Retina (tissue), 1 donor: ENCODE measurements at regions not wholly inside any gene's neighbourhood (a gene's known extent, or its start where the extent isn't known, plus 50 kb on each side); places are given as distances from the start of the nearest gene placed in this dataset.
"Not testable (repeated sequence)": the region's sequence is repeated elsewhere in the genome, so short reads cannot be mapped to it uniquely, and the experiment has no call there.

Experiments
- DNase-seq: peaks from one replicate; pipeline ENCODE4 v3.0.0-alpha.2; 2016

- DNase-seq = no peak
Observed at GRCh38 chr4:158410272-158410671, 111.4 kb upstream of the RXFP1 start.

DNA sequence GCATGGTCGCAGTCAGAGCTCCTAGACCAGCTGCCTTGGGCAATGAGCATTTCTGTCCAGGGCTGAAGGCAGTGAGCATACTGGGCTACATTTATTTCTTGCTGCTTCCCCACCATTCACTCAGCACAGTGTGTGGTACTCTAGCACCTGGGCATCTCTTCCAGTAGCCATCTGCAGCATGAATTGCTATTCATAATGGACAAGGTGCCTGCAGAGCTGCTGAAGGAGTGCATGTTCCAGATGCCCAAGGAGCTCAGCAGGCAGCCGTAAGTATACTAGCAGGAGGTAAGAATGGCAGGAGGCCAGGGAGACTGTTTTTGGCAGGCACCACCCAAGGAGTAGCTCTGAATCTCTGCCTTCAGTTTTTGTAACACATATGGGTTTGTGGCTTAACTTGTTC lies 110.4 kb upstream of the RXFP1 start:
- no peak for DNase-seq

DNA sequence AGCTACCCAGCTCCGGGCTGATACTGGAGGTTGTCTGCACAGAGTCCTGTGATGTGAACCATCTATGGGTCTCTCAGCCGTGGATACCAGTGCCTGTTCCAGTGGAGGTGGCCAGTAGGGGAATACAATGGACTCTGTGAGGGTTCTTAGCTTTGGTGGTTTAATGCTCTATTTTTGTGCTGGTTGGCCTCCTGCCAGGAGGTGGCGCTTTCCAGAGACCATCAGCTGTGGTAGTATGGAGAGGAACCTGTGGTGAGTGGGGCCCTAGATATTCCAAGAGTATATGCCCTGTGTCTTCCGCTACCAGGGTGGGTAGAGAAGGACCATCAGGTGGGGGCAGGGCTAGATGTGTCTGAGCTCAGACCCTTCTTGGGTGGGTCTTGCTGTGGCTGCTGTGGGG lies 103.0 kb upstream of the RXFP1 start:
- not testable (repeated sequence) for DNase-seq

DNA sequence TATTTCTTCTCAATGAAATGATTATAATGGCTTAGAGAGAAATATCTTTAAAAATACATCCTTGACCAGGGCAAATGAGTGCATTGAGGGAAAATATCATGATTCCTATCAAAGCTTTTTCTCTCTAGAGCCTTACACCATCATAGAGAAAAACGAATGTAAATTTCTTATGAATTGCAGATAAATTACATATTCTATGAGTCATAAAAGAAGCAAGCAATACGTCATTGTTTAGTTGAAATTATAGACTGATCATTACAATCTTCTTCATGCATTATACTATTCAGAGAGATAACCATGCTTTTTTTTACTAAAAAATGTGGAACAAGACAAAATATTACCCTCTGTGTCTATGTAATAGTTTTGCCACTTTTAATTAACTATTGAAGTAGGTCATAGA lies 100.9 kb upstream of the RXFP1 start:
- DNase-seq = no peak

DNA sequence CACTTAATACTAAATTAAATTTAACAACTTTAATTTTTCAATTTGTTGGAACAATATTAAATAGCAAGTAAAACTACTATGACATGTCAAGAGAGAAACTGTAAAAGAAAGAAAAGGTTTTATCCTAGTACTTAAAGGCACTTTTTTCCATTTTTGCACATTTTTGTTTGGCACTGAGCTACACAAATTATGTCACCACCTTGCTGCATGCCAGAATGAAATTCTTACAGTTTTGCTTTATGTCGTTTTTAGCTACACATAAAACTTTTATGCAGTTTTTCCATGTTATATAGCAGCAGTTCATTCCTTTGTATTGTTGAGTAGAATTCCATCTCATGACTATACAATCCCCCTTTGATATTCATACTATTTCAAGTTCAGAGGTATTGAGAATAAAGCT lies 99.1 kb upstream of the RXFP1 start:
- no peak for DNase-seq

GRCh38 chr4:158428242-158428641 lies 93.4 kb upstream of the RXFP1 start:
- DNase-seq = no peak

DNA sequence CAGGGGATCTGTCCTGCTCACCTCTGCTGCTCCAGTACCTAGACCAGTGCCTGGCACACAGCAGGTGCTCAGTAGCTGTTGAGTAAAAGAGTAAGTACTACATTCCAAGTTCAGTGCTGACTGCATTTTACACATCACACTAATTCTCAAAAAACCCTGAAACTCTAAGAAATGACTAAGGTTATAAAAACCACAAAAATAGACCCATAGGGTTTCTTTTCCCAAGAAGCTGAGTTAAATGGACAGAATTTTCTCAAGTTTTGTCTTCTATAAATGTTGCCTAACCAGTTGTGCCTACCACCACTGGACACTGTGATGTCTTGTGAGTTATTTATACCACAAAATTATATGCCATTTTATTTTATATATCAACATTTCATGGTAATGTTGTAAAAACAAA lies 78.9 kb upstream of the RXFP1 start:
- DNase-seq = no peak

DNA sequence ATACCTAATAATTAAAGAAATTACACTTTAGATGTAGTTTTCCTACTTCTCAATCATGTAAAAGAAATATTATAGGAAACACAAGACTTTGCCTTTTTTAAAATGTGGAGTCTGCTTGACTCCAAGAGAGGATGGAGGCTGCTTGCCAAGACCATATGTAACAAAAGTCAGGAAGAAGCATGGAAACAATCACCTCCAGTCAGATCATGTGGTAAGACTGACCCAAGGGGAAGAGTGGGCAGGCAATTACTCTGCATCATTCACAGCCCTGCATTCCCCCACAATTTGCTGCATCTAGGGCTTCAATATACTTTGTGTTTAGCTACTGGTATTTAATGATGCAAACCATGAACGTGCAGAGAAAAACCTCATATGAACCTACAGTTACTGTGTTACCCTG lies 78.0 kb upstream of the RXFP1 start:
- no peak for DNase-seq

- no peak for DNase-seq
Observed at GRCh38 chr4:158444621-158445020, 77.1 kb upstream of the RXFP1 start.

DNA sequence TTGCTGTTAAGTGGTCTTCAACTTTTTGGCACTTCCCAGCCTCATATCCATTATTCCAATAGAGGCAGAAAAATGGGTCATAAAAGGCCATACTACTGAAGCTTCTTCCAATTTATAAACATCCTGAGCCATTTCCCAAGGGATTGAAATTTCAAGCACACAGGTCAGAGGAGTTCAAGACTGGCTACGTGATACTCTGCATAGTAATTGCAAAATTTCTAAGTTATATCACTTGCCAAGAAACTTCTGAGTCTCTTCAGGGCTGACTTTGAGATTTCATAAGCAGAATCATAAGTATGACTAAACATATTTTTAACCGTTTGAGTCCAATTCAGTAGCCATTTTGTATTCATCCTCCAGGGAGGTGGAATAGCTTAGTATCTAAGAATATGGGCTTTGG lies 75.6 kb upstream of the RXFP1 start:
- DNase-seq = no peak

GRCh38 chr4:158450741-158451140 lies 70.9 kb upstream of the RXFP1 start:
- no peak for DNase-seq

- not testable (repeated sequence) for DNase-seq
Observed at GRCh38 chr4:158452116-158452515, 69.6 kb upstream of the RXFP1 start.

GRCh38 chr4:158458271-158458895 lies 63.3 kb upstream of the RXFP1 start:
- no peak for DNase-seq

DNA sequence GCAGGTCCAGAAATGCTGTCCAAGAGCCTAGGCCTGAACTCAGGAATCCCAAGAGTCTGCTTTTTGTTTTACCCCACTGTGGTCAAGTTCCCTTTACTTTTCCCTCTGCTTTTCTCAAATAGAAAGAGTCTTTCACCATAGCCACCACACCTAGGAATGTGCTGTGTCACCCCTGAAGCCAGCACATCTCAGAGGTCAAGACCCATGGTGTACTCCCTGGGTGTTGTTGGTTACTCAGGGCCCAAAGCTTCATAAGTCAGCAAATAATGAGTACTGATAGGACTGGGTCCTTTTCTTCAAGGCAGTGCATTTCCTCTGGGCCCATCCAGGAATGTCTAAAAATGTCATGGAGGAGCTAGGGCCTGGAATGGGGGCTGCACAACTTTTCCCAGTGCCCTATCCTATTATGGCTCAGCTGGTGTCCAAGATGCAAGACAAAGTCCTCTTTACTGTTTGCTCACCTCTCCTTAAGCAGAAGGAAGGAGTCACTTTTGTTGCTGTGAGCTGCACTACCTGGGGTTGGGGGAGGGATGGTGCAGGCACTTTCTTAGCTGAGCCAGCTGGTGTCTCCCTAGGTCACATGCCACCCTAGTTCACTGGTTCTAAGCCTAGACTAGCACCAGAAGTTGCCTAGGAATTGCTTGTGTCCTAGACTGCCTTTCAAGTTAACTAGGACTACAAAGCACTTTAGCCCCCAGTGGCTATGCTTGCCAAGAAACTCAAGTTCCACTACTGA lies 62.4 kb upstream of the RXFP1 start:
- DNase-seq = no peak

- no peak for DNase-seq
Observed at GRCh38 chr4:158461336-158461735, 60.3 kb upstream of the RXFP1 start.

DNA sequence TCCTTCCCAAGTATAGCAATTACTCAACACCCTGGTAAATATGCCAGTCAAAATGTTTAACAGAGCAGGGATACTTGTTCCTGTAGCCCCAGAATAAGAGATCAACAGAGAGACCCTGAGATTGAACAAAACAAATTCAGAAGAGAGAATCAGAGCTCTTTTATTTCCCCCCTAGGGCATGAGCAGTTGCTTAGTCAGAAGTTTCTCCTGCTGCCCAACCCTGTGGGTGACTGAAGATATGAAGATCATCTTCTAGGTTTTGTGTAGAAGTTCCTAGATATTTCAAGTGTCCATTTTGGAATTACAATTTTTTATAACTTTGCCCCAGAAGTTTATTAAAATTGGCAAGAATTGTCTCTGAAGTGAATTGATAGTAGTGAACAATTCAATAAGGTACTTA lies 59.1 kb upstream of the RXFP1 start:
- DNase-seq = no peak
